Islet precursor cell (in vitro differentiated cells): ENCODE measurements at regions not wholly inside any gene's neighbourhood (a gene's known extent, or its start where the extent isn't known, plus 50 kb on each side); places are given as distances from the start of the nearest gene placed in this dataset.
"Not testable (repeated sequence)": the region's sequence is repeated elsewhere in the genome, so short reads cannot be mapped to it uniquely, and the experiment has no call there.

Experiments used
- DNase-seq: peaks from one replicate; pipeline ENCODE4 v3.0.0-alpha.2; 2018

GRCh38 chr1:186255266-186255665, 119.8 kb downstream of the TPR start:
- DNase-seq, result no peak

GRCh38 chr1:186250529-186250928, 124.5 kb downstream of the TPR start:
- no peak for DNase-seq

- DNase-seq, result not testable (repeated sequence)
Measured at GRCh38 chr1:186248608-186249007, 126.4 kb downstream of the TPR start.

GRCh38 chr1:186244825-186245224, 130.2 kb downstream of the TPR start:
- DNase-seq, result peak; percentile 76
